Neural crest cell (in vitro differentiated cells): ENCODE measurements at regions not wholly inside any gene's neighbourhood (a gene's known extent, or its start where the extent isn't known, plus 50 kb on each side); places are given as distances from the start of the nearest gene placed in this dataset.

ENCODE experiments used
- DNase-seq: peaks from one replicate; pipeline ENCODE4 v3.0.0; 2021; ENCODE audit warnings: low read depth, mixed read lengths, low spot score
- H3K27ac Mint-ChIP-seq: one replicate; pipeline ENCODE4 v1.8.0; 2021; ENCODE audit warnings: mild to moderate bottlenecking, mixed read lengths; ENCODE audit not compliant: unreplicated experiment
- H3K27me3 Mint-ChIP-seq: 2 replicates; pipeline ENCODE4 v1.8.0; 2021; ENCODE audit warnings: low read depth, mild to moderate bottlenecking, mixed read lengths
- H3K36me3 Mint-ChIP-seq: 2 replicates; pipeline ENCODE4 v1.8.0; 2021; ENCODE audit warnings: low read depth, mild to moderate bottlenecking, mixed read lengths
- H3K4me1 Mint-ChIP-seq: 2 replicates; pipeline ENCODE4 v1.8.0; 2021; ENCODE audit warnings: mixed read lengths
- H3K4me3 Mint-ChIP-seq: one replicate; pipeline ENCODE4 v1.8.0; 2021; ENCODE audit warnings: mild to moderate bottlenecking, mixed read lengths
- H3K9me3 Mint-ChIP-seq: 2 replicates; pipeline ENCODE4 v1.8.0; 2021; ENCODE audit warnings: mixed read lengths
- TF ChIP-seq, protein P1 (sequence below): fragments of 200-600 bp; sonication (generic); conservative IDR thresholded peaks from 2 replicates; pipeline ENCODE4 v1.5.0; 2021; ENCODE audit warnings: antibody characterized with exemption, mild to moderate bottlenecking

GRCh38 chr4:152079079-152079478, 318.3 kb upstream of the GATB start:
- Mint-ChIP-seq H3K36me3 (no peaks in the 10 kb centered on the region), H3K27me3 (peaks cover 4% of the 10 kb centered on the region), H3K9me3 (no peaks in the 10 kb centered on the region), H3K4me1 (no peaks in the 10 kb centered on the region), H3K27ac (no peak overlapping the region), H3K4me3 (no peak overlapping the region)
- DNase-seq = no peak
- TF ChIP-seq, protein P1, sequence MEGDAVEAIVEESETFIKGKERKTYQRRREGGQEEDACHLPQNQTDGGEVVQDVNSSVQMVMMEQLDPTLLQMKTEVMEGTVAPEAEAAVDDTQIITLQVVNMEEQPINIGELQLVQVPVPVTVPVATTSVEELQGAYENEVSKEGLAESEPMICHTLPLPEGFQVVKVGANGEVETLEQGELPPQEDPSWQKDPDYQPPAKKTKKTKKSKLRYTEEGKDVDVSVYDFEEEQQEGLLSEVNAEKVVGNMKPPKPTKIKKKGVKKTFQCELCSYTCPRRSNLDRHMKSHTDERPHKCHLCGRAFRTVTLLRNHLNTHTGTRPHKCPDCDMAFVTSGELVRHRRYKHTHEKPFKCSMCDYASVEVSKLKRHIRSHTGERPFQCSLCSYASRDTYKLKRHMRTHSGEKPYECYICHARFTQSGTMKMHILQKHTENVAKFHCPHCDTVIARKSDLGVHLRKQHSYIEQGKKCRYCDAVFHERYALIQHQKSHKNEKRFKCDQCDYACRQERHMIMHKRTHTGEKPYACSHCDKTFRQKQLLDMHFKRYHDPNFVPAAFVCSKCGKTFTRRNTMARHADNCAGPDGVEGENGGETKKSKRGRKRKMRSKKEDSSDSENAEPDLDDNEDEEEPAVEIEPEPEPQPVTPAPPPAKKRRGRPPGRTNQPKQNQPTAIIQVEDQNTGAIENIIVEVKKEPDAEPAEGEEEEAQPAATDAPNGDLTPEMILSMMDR = no peak

DNA sequence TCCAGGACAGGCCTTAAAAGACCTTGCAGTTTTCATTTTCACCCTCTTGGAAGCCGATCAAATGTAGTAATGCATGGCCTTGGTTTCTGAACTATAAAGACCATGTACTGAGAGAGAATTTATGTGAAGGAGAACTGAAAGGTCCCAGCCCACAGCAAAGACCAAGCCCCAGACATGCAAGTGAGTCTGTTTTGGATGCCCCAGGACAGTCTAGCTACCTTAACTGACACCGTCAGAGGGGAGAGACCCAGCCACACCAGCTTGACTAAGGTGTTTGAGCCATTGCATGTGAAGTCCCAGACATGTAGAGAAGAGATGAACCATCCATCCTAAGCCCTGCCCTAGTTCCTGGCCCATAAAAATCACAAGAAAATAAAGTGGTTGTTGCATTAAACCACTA, 316.8 kb upstream of the GATB start:
- Mint-ChIP-seq H3K36me3 (no peaks in the 10 kb centered on the region), H3K9me3 (no peaks in the 10 kb centered on the region), H3K27ac (peak overlapping the region; percentile 54), H3K27me3 (peaks cover 3% of the 10 kb centered on the region), H3K4me1 (no peaks in the 10 kb centered on the region), H3K4me3 (no peak overlapping the region)
- TF ChIP-seq, protein P1 = no peak
- no peak for DNase-seq

- Mint-ChIP-seq H3K27me3 (no peaks in the 10 kb centered on the region), H3K36me3 (no peaks in the 10 kb centered on the region), H3K4me1 (no peaks in the 10 kb centered on the region), H3K27ac (no peak overlapping the region), H3K4me3 (no peak overlapping the region), H3K9me3 (peaks cover 2% of the 10 kb centered on the region)
- no peak for DNase-seq
- TF ChIP-seq, protein P1 = no peak
Observed at GRCh38 chr4:152075253-152075928, 314.6 kb upstream of the GATB start.

DNA sequence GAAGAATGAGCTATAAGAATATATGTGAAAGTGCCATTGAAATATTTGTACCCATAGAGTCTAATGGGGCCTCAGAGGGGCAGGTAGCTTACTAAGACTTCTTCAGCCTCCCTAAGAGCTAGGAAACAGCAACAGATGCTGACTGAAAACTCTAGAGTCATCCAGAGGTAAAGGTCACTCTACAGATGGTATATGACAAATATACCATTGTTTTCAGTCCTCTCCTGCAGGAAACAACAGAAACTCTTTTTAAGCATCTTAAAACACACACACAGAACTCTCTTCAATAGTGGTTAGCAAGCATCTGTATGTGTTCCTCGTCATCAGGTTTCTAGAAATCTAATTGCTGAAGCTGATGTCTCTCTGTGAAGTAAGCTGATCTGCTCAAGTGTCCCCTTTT, 313.8 kb upstream of the GATB start:
- Mint-ChIP-seq H3K4me3 (no peak overlapping the region), H3K27me3 (no peaks in the 10 kb centered on the region), H3K27ac (no peak overlapping the region), H3K9me3 (peaks cover 2% of the 10 kb centered on the region), H3K4me1 (no peaks in the 10 kb centered on the region), H3K36me3 (no peaks in the 10 kb centered on the region)
- TF ChIP-seq, protein P1 = no peak
- DNase-seq = no peak

- no peak overlapping the region for H3K27ac Mint-ChIP-seq
- no peaks in the 10 kb centered on the region for H3K36me3 Mint-ChIP-seq
- no peak for DNase-seq
- peaks cover 2% of the 10 kb centered on the region for H3K9me3 Mint-ChIP-seq
- no peaks in the 10 kb centered on the region for H3K4me1 Mint-ChIP-seq
- no peak overlapping the region for H3K4me3 Mint-ChIP-seq
- TF ChIP-seq, protein P1 = no peak
- no peaks in the 10 kb centered on the region for H3K27me3 Mint-ChIP-seq
Observed at GRCh38 chr4:152074088-152074437, 313.3 kb upstream of the GATB start.
